Ishikawa (cell line): ENCODE measurements at regions not wholly inside any gene's neighbourhood (a gene's known extent, or its start where the extent isn't known, plus 50 kb on each side); places are given as distances from the start of the nearest gene placed in this dataset.

Source experiments
- CEBPB ChIP-seq: IDR thresholded peaks from 2 replicates; pipeline ENCODE4 v1.6.1; 2012
- CREB1 ChIP-seq: IDR thresholded peaks from 2 replicates; pipeline ENCODE4 v1.6.1; 2012; ENCODE audit warnings: low read depth
- EGR1 ChIP-seq: IDR thresholded peaks from 2 replicates; pipeline ENCODE4 v1.6.1; 2012
- EP300 ChIP-seq: IDR thresholded peaks from 2 replicates; pipeline ENCODE4 v1.6.1; 2012; ENCODE audit warnings: borderline replicate concordance
- FOXM1 ChIP-seq: IDR thresholded peaks from 2 replicates; pipeline ENCODE4 v1.6.1; 2012; ENCODE audit warnings: low read depth, borderline replicate concordance
- NFIC ChIP-seq: IDR thresholded peaks from 2 replicates; pipeline ENCODE4 v1.6.1; 2012
- RAD21 ChIP-seq: IDR thresholded peaks from 2 replicates; pipeline ENCODE4 v1.6.1; 2012; ENCODE audit warnings: low read depth
- REST ChIP-seq: IDR thresholded peaks from 2 replicates; pipeline ENCODE4 v1.6.1; 2012; ENCODE audit warnings: low read depth, mild to moderate bottlenecking
- TAF1 ChIP-seq: IDR thresholded peaks from 2 replicates; pipeline ENCODE4 v1.6.1; 2012; ENCODE audit warnings: low read depth, mild to moderate bottlenecking
- TCF12 ChIP-seq: IDR thresholded peaks from 2 replicates; pipeline ENCODE4 v1.6.1; 2012; ENCODE audit warnings: low read depth
- TEAD4 ChIP-seq: IDR thresholded peaks from 2 replicates; pipeline ENCODE4 v1.6.1; 2012
- USF1 ChIP-seq: IDR thresholded peaks from 2 replicates; pipeline ENCODE4 v1.6.1; 2012
- YY1 ChIP-seq: IDR thresholded peaks from 2 replicates; pipeline ENCODE4 v1.6.1; 2012; ENCODE audit warnings: low read depth
- ZBTB7A ChIP-seq: IDR thresholded peaks from 2 replicates; pipeline ENCODE4 v1.6.1; 2012; ENCODE audit warnings: low read depth
- TF ChIP-seq, protein P1 (sequence below): IDR thresholded peaks from 2 replicates; pipeline ENCODE4 v1.6.1; 2012

DNA sequence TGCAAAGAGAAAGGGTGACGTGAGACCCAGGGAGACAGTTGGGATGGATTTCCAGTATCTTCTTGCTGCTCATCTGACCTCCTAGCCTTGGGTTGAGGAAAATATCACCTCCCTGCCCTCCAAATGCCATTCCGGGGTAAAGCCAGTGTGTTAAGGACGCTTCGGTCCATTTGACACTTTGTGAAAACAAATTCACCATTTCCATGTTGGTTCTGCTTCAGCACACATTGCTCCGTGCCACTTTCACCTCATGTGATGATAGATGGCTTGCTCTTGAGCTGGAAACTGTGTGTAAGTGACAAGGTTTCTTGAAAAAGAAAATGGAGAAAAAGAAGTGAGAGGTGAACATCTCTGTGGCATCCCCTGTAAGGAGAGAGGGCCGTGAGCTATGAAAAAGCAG lies 256.1 kb upstream of the PGRMC2 start:
- no peak for TF ChIP-seq EGR1

DNA sequence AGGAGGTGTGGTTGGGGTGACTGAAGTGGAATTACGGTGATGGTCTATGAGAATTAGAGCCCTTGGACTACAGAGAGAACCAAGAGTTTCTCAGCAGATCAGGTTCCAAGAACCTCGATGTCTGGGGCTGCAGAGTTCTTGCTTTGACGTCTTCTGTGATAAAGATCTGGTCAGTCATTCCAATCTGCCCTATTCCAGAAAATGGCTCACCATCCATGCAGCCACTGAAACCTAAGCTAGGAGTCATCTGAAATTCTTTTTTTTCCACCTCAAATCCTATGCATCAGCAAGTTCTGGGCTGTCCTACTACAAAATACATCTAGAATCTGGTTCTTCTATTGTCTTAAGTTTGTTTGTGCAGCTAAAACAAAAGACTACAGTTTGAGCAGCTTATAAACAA lies 254.4 kb upstream of the PGRMC2 start:
- TF ChIP-seq TCF12 (no peak), REST (no peak), FOXM1 (no peak), TAF1 (no peak), EGR1 (no peak), ZBTB7A (no peak), CREB1 (no peak), TEAD4 (no peak), CEBPB (no peak), RAD21 (no peak), USF1 (no peak), NFIC (no peak), EP300 (no peak), YY1 (no peak)

GRCh38 chr4:128540122-128540521 lies 252.5 kb upstream of the PGRMC2 start:
- no peak for TF ChIP-seq EP300
- TF ChIP-seq YY1 = no peak
- TF ChIP-seq TCF12 = no peak
- no peak for TF ChIP-seq CREB1
- no peak for TF ChIP-seq USF1
- TF ChIP-seq FOXM1 = no peak
- no peak for TF ChIP-seq TAF1
- no peak for TF ChIP-seq EGR1
- no peak for TF ChIP-seq TEAD4
- no peak for TF ChIP-seq NFIC
- TF ChIP-seq REST = no peak
- TF ChIP-seq ZBTB7A = no peak
- TF ChIP-seq, protein P1, sequence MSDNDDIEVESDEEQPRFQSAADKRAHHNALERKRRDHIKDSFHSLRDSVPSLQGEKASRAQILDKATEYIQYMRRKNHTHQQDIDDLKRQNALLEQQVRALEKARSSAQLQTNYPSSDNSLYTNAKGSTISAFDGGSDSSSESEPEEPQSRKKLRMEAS = no peak

DNA sequence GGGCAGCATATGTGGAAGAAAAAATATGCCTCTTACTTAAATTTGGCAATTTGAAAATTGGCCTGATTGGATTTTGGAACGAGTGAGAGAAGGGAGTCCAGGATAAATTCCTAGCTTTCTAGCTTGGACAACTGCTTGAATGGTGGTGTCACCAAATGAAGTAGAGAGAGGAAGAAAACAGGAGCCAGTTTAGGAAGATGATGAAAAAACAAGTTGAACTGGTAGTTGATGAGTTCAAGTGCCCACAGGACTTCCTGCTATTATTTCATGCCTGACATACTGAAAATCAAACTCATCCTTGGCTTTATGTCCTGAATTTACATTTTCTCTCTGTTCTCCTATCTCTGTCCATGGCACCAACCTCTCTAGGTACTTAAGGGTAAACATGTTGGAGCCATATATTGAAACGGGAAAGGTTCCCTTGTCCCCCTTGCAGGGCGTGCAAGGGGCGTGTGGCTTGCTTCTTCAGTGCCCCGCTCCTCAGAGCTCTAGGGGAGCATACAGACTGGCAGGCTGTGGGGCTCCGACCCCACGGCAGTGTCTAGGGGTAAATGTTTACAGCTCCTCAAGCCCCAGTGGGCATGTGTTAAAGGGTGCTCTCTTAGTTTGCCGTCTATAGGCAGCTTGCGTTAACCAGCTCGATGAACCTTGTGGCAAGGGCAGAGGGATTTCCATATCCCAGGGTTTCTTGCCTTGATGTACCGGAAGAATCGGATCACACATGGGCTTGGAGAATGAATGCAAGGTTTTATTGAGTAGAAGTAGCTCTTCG lies 250.7 kb upstream of the PGRMC2 start:
- no peak for TF ChIP-seq REST
- TF ChIP-seq TAF1 = no peak
- no peak for TF ChIP-seq YY1
- TF ChIP-seq, protein P1 = no peak
- no peak for TF ChIP-seq USF1

- TF ChIP-seq NFIC = no peak
- TF ChIP-seq ZBTB7A = no peak
- no peak for TF ChIP-seq RAD21
- TF ChIP-seq USF1 = no peak
- no peak for TF ChIP-seq EP300
- no peak for TF ChIP-seq TCF12
- TF ChIP-seq FOXM1 = no peak
- TF ChIP-seq REST = no peak
- no peak for TF ChIP-seq TEAD4
- TF ChIP-seq EGR1 = no peak
- no peak for TF ChIP-seq CEBPB
- no peak for TF ChIP-seq TAF1
- TF ChIP-seq, protein P1 = no peak
- no peak for TF ChIP-seq CREB1
- no peak for TF ChIP-seq YY1
Measured at GRCh38 chr4:128536746-128537145, 249.1 kb upstream of the PGRMC2 start.
